ENCODE measurements at regions not wholly inside any gene's neighbourhood (a gene's known extent, or its start where the extent isn't known, plus 50 kb on each side); places are given as distances from the start of the nearest gene placed in this dataset.

GRCh38 chr6:96301023-96301422 is 220.6 kb upstream of the UFL1 start:
- Histone ChIP-seq H3K9me3 (no peaks in the 10 kb centered on the region), H3K27me3 (no peaks in the 10 kb centered on the region), H3K4me3 (no peak overlapping the region), H3K27ac (no peak overlapping the region), H3K4me1 (no peaks in the 10 kb centered on the region), H3K36me3 (ENCODE audit: low read depth, missing control alignments) (no peaks in the 10 kb centered on the region)
- 54 to 56% methylated on average over 3 of the region's 3 CpGs for WGBS, 2 donors
- TF ChIP-seq POLR2A (IDR thresholded peaks at IDR 0.05) (no peak), CTCF (IDR thresholded peaks at IDR 0.05) (no peak)
- intact Hi-C loops (cut with DNase I; ENCODE audit: low total_unique reads), result no loop called here
- no peak for DNase-seq

- no peaks in the 10 kb centered on the region for H3K36me3 ChIP-seq (ENCODE audit: low read depth, missing control alignments)
- no peaks in the 10 kb centered on the region for H3K9me3 ChIP-seq
- no peaks in the 10 kb centered on the region for H3K4me1 ChIP-seq
- H3K27me3 ChIP-seq, result no peaks in the 10 kb centered on the region
- no peak overlapping the region for H3K4me3 ChIP-seq
- 63 to 75% methylated on average over 2 of the region's 2 CpGs for WGBS, 2 donors
- intact Hi-C loops (cut with DNase I; ENCODE audit: low total_unique reads), result no loop called here
- TF ChIP-seq CTCF (IDR thresholded peaks at IDR 0.05), result no peak
- no peak for TF ChIP-seq POLR2A (IDR thresholded peaks at IDR 0.05)
- H3K27ac ChIP-seq, result no peak overlapping the region
- peak; percentile 81 for DNase-seq
Measured at GRCh38 chr6:96301781-96302180, 219.8 kb upstream of the UFL1 start.

GRCh38 chr6:96302991-96303390 is 218.6 kb upstream of the UFL1 start:
- intact Hi-C loops (cut with DNase I; ENCODE audit: low total_unique reads), result no loop called here
- no peaks in the 10 kb centered on the region for H3K27me3 ChIP-seq
- H3K27ac ChIP-seq, result no peak overlapping the region

GRCh38 chr6:96304997-96305396 is 216.6 kb upstream of the UFL1 start:
- Histone ChIP-seq H3K9me3 (no peaks in the 10 kb centered on the region), H3K27ac (no peak overlapping the region), H3K4me3 (no peak overlapping the region), H3K36me3 (ENCODE audit: low read depth, missing control alignments) (no peaks in the 10 kb centered on the region), H3K27me3 (no peaks in the 10 kb centered on the region), H3K4me1 (no peaks in the 10 kb centered on the region)
- no peak for DNase-seq
- 63 to 68% methylated on average over 2 of the region's 2 CpGs for WGBS, 2 donors
- TF ChIP-seq POLR2A (IDR thresholded peaks at IDR 0.05) (no peak), CTCF (IDR thresholded peaks at IDR 0.05) (no peak)
- intact Hi-C loops (cut with DNase I; ENCODE audit: low total_unique reads), result no loop called here

More at GRCh38 chr6:96302991-96303390, 218.6 kb upstream of the UFL1 start:
- Histone ChIP-seq H3K4me3 (no peak overlapping the region), H3K4me1 (no peaks in the 10 kb centered on the region), H3K36me3 (ENCODE audit: low read depth, missing control alignments) (no peaks in the 10 kb centered on the region), H3K9me3 (no peaks in the 10 kb centered on the region)
- 47 to 76% methylated on average over 3 of the region's 3 CpGs for WGBS, 2 donors
- no peak for DNase-seq
- no peak for TF ChIP-seq CTCF (IDR thresholded peaks at IDR 0.05)
- TF ChIP-seq POLR2A (IDR thresholded peaks at IDR 0.05), result no peak

- intact Hi-C loops (cut with DNase I; ENCODE audit: low total_unique reads), result no loop called here
- 74 to 82% methylated on average over 1 of the region's 1 CpG for WGBS, 2 donors
Measured at GRCh38 chr6:96330884-96331283, 190.7 kb upstream of the UFL1 start.

More at GRCh38 chr6:96330884-96331283, 190.7 kb upstream of the UFL1 start:
- DNase-seq, result no peak
- Histone ChIP-seq H3K4me3 (no peak overlapping the region), H3K27me3 (no peaks in the 10 kb centered on the region), H3K27ac (no peak overlapping the region), H3K36me3 (ENCODE audit: low read depth, missing control alignments) (no peaks in the 10 kb centered on the region), H3K4me1 (no peaks in the 10 kb centered on the region), H3K9me3 (no peaks in the 10 kb centered on the region)
- TF ChIP-seq CTCF (IDR thresholded peaks at IDR 0.05), result no peak
- TF ChIP-seq POLR2A (IDR thresholded peaks at IDR 0.05), result no peak

All from testis (tissue), 2 donors.